LHCN-M2 (cell line): ENCODE measurements at regions not wholly inside any gene's neighbourhood (a gene's known extent, or its start where the extent isn't known, plus 50 kb on each side); places are given as distances from the start of the nearest gene placed in this dataset.

Experiments used
- DNase-seq: peaks from one replicate; pipeline ENCODE4 v3.0.0-alpha.2; 2012; ENCODE audit warnings: low read depth

GRCh38 chr2:42959234-42960001 lies 167.0 kb upstream of the HAAO start:
- DNase-seq = peak; percentile 49

- DNase-seq = no peak
Measured at GRCh38 chr2:42958741-42959233, 166.4 kb upstream of the HAAO start.

DNA sequence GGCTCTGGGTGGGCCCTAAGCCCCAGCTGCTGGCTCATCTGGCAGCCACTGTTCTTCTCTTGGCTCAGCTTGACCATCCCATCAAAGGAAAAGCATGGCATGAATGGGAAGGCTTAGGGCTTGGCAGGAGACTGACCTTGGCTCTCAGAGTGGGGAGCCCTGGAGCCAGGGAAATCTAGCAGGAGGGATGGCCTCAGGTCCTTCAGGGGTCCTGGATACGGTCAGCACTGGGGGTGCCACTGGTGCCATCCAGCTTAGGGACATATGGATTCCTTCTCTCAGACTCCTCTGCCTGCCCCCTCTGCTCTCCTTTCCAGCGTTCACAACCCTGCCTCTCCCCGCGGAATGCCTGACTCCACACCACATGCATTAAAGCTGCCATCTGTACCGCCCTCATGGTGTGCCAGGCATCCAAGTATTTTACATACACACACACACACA lies 165.5 kb upstream of the HAAO start:
- no peak for DNase-seq

GRCh38 chr2:42957109-42957860 lies 164.9 kb upstream of the HAAO start:
- peak; percentile 39 for DNase-seq

GRCh38 chr2:42954227-42954962 lies 162.0 kb upstream of the HAAO start:
- DNase-seq = peak; percentile 77

DNA sequence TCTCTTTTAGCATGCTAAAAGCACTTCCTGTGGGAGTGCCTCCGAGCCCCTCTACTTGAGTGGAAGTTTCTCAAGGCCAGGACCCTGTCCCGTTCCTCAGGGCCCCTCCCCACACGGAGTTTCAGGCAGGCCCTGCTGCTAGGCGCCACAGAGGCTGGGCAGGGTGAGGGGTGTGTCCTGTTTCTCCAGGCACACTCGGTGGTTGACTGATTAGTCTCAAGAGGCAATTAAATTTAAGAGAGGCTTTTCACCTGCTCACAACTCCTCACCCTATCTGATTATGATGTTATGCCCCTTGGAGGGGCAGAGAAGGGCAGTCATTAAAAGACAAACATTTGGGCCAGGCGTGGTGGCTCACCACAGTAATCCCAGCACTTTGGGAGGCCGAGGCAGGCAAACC lies 160.8 kb upstream of the HAAO start:
- no peak for DNase-seq

GRCh38 chr2:42951263-42951938 lies 159.0 kb upstream of the HAAO start:
- DNase-seq = peak; percentile 40

GRCh38 chr2:42949125-42949524 lies 156.7 kb upstream of the HAAO start:
- no peak for DNase-seq

GRCh38 chr2:42947809-42948600 lies 155.6 kb upstream of the HAAO start:
- no peak for DNase-seq

GRCh38 chr2:42944779-42945415 lies 152.5 kb upstream of the HAAO start:
- peak; percentile 68 for DNase-seq

DNA sequence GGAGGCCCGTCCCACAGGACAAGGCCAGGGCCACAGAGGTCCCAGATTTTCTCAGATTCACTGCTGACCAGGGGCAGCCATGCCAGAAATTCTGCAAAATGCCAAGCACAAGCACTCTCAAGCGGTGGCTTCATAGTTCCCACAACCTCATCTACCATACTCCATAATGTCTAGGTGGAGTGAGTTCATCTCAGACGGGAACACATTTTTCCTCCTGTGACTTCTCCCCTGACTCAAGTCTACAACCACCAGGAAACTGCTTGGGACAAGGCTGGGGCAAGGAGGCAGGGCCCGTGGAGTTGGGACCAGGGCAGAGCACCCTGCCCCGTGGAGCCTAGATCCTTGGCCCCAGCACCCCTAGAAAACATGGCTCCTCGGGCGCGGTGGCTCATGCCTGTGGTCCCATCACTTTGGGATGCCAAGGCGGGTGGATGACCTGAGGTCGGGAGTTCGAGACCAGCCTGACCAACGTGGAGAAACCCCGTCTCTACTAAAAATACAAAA lies 150.7 kb upstream of the HAAO start:
- no peak for DNase-seq

GRCh38 chr2:42942214-42942989 lies 150.0 kb upstream of the HAAO start:
- DNase-seq = no peak

- DNase-seq = no peak
Measured at GRCh38 chr2:42941633-42942176, 149.3 kb upstream of the HAAO start.

DNA sequence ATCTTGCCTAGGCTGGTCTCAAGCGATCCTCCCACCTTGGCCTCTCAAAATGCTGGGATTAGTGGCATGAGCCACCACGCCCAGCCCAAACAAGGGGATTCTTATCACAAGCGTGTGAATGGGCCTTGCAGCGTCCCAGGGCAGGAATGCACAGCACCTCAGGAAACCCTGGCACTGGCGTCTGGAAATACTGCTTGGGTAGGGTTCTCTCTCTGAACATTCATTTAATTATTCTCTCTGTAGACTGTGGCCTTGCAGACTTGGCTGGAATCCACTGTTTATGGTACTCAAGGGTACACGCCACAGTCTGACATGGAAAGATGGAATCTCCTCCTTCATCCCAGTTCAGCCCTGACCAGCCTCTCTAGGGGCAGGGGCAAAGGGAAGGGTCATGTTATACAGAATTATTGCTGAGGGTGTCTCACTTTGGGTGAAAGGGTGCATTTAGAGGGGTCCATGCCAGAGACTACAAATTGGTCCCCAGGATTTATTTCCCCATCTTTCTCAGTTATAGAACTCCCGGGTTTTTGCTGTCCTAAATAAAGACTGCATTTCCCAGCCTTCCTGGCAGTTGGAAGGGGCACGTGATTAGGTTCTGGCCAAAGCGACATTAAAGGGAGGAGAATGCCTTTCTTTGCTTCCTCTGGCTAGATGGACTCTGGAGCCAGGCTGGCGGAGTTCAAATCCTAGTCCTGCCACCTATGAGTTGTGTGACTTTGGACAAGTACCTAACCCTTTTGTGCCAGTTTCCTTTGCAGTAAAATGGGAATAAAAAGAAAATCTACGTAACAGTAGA lies 147.2 kb upstream of the HAAO start:
- no peak for DNase-seq

- no peak for DNase-seq
Measured at GRCh38 chr2:42938671-42939370, 146.4 kb upstream of the HAAO start.

DNA sequence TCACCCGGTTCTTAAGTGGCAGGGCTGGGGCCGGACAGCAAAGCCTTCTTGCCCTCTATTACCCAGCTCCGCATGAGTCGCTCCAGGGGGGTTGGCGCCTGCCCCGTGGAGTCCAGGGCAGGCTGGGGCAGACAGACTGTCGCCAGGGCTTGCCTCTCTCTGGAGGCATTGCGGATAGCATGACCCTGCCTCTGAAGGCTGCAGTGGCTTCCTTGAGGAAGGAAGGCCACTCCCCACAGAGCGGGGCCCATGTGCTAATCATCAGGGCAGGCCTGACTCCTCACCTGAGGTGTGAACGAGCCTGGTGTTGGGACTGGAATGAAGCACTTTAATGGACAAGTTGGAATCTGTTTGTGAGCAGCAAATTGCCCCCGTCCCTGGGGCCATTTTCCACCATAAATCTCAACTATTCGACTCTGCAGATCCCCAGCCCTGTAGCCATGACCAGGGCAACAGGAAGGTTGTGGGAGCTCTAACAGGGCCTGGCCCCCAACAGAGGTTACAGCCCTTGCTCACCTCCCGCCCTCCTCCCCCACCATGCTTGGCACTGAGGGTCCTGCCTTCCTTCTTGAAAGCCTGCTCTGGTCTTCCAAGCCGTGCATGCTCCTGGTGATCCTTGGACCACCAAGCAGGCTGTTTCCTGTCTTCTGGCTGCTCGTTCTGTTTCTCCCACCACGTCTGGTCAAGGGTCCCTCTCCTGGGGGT lies 144.9 kb upstream of the HAAO start:
- no peak for DNase-seq
